ENCODE measurements at regions not wholly inside any gene's neighbourhood (a gene's known extent, or its start where the extent isn't known, plus 50 kb on each side); places are given as distances from the start of the nearest gene placed in this dataset.

- no peak for TF ChIP-seq CTCF (IDR thresholded peaks at IDR 0.05)
- no peak for TF ChIP-seq POLR2A (IDR thresholded peaks at IDR 0.05)
Measured at GRCh38 chr5:161988077-161988476, 79.5 kb upstream of the GABRG2 start.
